IMR-90 (cell line): ENCODE measurements at regions not wholly inside any gene's neighbourhood (a gene's known extent, or its start where the extent isn't known, plus 50 kb on each side); places are given as distances from the start of the nearest gene placed in this dataset.

Experiments
- ATAC-seq: fragments of 200-7000 bp; cut with Tn5 transposase; 2 replicates; pipeline ENCODE4 v1.9.1; 2020; ENCODE audit warnings: low read depth, mild to moderate bottlenecking, moderate library complexity
- BruUV-seq: library from RNA; stranded (reverse); fragments of 400-500 nt; replicated peaks from 2 replicates; lab custom pipeline; 2021; lab: Mats Ljungman, UMichigan
- CTCF ChIA-PET: fragments of 300-600 bp; formaldehyde crosslinking; extraction: SDS; loops from one replicate; lab custom pipeline; 2021; ENCODE audit warnings: antibody characterized with exemption; lab: Yijun Ruan, JAX
- POLR2A ChIA-PET: fragments of 300-600 bp; sonication (Branson Sonifier 250); formaldehyde crosslinking; loops from one replicate; lab custom pipeline; 2022; ENCODE audit warnings: antibody characterized with exemption; ENCODE audit not compliant: unreplicated experiment; lab: Charles Lee
- DNase-seq: peaks from one replicate; pipeline ENCODE4 v3.0.0; 2013
- H2AFZ ChIP-seq: replicated peaks from 2 replicates; pipeline ENCODE3; 2013; ENCODE audit warnings: low read length, mild to moderate bottlenecking; ENCODE audit not compliant: poor library complexity
- H2AK5ac ChIP-seq: 2 replicates; pipeline ENCODE4 v1.6.1; 2013; ENCODE audit warnings: low read depth, low read length, inconsistent platforms
- H2AK9ac ChIP-seq: replicated peaks from 2 replicates; pipeline ENCODE3; 2013; ENCODE audit warnings: mild to moderate bottlenecking, low read depth, low read length, moderate library complexity; ENCODE audit not compliant: poor library complexity
- H2BK120ac ChIP-seq: 2 replicates; pipeline ENCODE4 v1.6.1; 2013; ENCODE audit warnings: low read depth, low read length, inconsistent platforms
- H2BK15ac ChIP-seq: 3 replicates; pipeline ENCODE4 v1.6.1; 2013; ENCODE audit warnings: low read depth, low read length, inconsistent platforms
- H2BK20ac ChIP-seq: 2 replicates; pipeline ENCODE4 v1.6.1; 2013; ENCODE audit warnings: low read depth, mild to moderate bottlenecking, inconsistent platforms, low read length, moderate library complexity
- H2BK5ac ChIP-seq: 2 replicates; pipeline ENCODE4 v1.6.1; 2013; ENCODE audit warnings: mild to moderate bottlenecking, low read depth, low read length, inconsistent platforms; ENCODE audit not compliant: poor library complexity, severe bottlenecking
- H3K14ac ChIP-seq: replicated peaks from 2 replicates; pipeline ENCODE4 v1.6.1; 2013; ENCODE audit warnings: low read depth, low read length, inconsistent platforms
- H3K18ac ChIP-seq: 2 replicates; pipeline ENCODE4 v1.6.1; 2013; ENCODE audit warnings: low read depth, low read length, control low read depth
- H3K23ac ChIP-seq: 2 replicates; pipeline ENCODE4 v1.6.1; 2013; ENCODE audit warnings: low read depth, low read length, inconsistent platforms
- H3K27ac ChIP-seq: 2 replicates; pipeline ENCODE4 v1.5.1; 2013; ENCODE audit warnings: mild to moderate bottlenecking, control low read depth, low read length; ENCODE audit not compliant: insufficient read depth
- H3K27me3 ChIP-seq: 2 replicates; pipeline ENCODE4 v1.6.1; 2013; ENCODE audit warnings: low read length; ENCODE audit not compliant: control insufficient read depth, insufficient read depth
- H3K36me3 ChIP-seq: 2 replicates; pipeline ENCODE4 v1.6.1; 2013; ENCODE audit warnings: low read length, mixed read lengths; ENCODE audit not compliant: control insufficient read depth, insufficient read depth
- H3K4ac ChIP-seq: 2 replicates; pipeline ENCODE4 v1.6.1; 2013; ENCODE audit warnings: low read depth, low read length, inconsistent platforms
- H3K4me1 ChIP-seq: 2 replicates; pipeline ENCODE4 v1.6.1; 2013; ENCODE audit warnings: low read length, mixed read lengths; ENCODE audit not compliant: control insufficient read depth, insufficient read depth
- H3K4me2 ChIP-seq: 2 replicates; pipeline ENCODE4 v1.6.1; 2013; ENCODE audit warnings: low read depth, mild to moderate bottlenecking, control low read depth, low read length, moderate library complexity
- H3K4me3 ChIP-seq: 2 replicates; pipeline ENCODE4 v1.5.1; 2013; ENCODE audit warnings: low read depth, mild to moderate bottlenecking, control low read depth, low read length, moderate library complexity; ENCODE audit not compliant: insufficient read depth
- H3K56ac ChIP-seq: 2 replicates; pipeline ENCODE4 v1.6.1; 2013; ENCODE audit warnings: low read length, inconsistent platforms; ENCODE audit not compliant: insufficient read depth; ENCODE audit errors: extremely low read depth
- H3K79me1 ChIP-seq, 2 experiments: 2 replicates each; pipeline ENCODE4 v1.6.1; 2013; ENCODE audit warnings: low read length in 2 of 2, inconsistent platforms in 1 of 2, low read depth in 1 of 2
- H3K9ac ChIP-seq: 2 replicates; pipeline ENCODE4 v1.6.1; 2013; ENCODE audit warnings: low read depth, low read length, control low read depth
- H3K9me1 ChIP-seq: 2 replicates; pipeline ENCODE4 v1.6.1; 2013; ENCODE audit warnings: low read length, inconsistent platforms; ENCODE audit not compliant: insufficient read depth
- H3K9me3 ChIP-seq: 2 replicates; pipeline ENCODE4 v1.6.1; 2013; ENCODE audit warnings: low read length; ENCODE audit not compliant: control insufficient read depth, insufficient read depth
- H4K20me1 ChIP-seq: 2 replicates; pipeline ENCODE4 v1.6.1; 2013; ENCODE audit warnings: low read length, inconsistent platforms; ENCODE audit not compliant: insufficient read depth
- H4K5ac ChIP-seq: 2 replicates; pipeline ENCODE4 v1.6.1; 2013; ENCODE audit warnings: mild to moderate bottlenecking, low read depth, low read length, control low read depth
- H4K8ac ChIP-seq, 2 experiments: 2 replicates each; pipeline ENCODE4 v1.6.1; 2013; ENCODE audit warnings: low read depth in 2 of 2, low read length in 2 of 2, control low read depth in 1 of 2, inconsistent platforms in 1 of 2
- H4K91ac ChIP-seq: 2 replicates; pipeline ENCODE4 v1.6.1; 2013; ENCODE audit warnings: low read depth, low read length, inconsistent platforms; ENCODE audit not compliant: insufficient read depth
- BHLHE40 ChIP-seq: fragments of 150-350 bp; IDR thresholded peaks from 2 replicates; pipeline ENCODE4 v1.6.1; 2016; ENCODE audit warnings: mild to moderate bottlenecking, low read depth, low read length
- CEBPB ChIP-seq: IDR thresholded peaks from 2 replicates; pipeline ENCODE4 v1.6.1; 2012; ENCODE audit warnings: low read depth, low read length, improper control_type of control experiment
- CHD1 ChIP-seq: IDR thresholded peaks from 2 replicates; pipeline ENCODE4 v1.6.1; 2012; ENCODE audit warnings: low read depth, low read length, improper control_type of control experiment
- CTCF ChIP-seq: conservative IDR thresholded peaks from 2 replicates; pipeline ENCODE4 v1.5.1; 2012; ENCODE audit warnings: mild to moderate bottlenecking, low read depth, low read length, improper control_type of control experiment
- ELK1 ChIP-seq: fragments of 150-350 bp; IDR thresholded peaks from 2 replicates; pipeline ENCODE4 v1.6.1; 2016; ENCODE audit warnings: low read depth, mild to moderate bottlenecking, low read length, moderate library complexity, borderline replicate concordance
- FOS ChIP-seq: fragments of 150-350 bp; IDR thresholded peaks from 2 replicates; pipeline ENCODE4 v1.6.1; 2016; ENCODE audit warnings: low read depth, low read length
- MAFK ChIP-seq: IDR thresholded peaks from 2 replicates; pipeline ENCODE4 v1.6.1; 2012; ENCODE audit warnings: low read depth, low read length, improper control_type of control experiment
- MAZ ChIP-seq: IDR thresholded peaks from 2 replicates; pipeline ENCODE4 v1.6.1; 2012; ENCODE audit warnings: low read depth, mild to moderate bottlenecking, low read length, improper control_type of control experiment, moderate library complexity, borderline replicate concordance
- MXI1 ChIP-seq: IDR thresholded peaks from 2 replicates; pipeline ENCODE4 v1.6.1; 2012; ENCODE audit warnings: low read depth, mild to moderate bottlenecking, low read length, moderate library complexity, borderline replicate concordance
- NFE2L2 ChIP-seq: fragments of 150-350 bp; IDR thresholded peaks from 2 replicates; pipeline ENCODE4 v1.6.1; 2016; ENCODE audit warnings: low read depth, mild to moderate bottlenecking, low read length
- POLR2A ChIP-seq: IDR thresholded peaks from 2 replicates; pipeline ENCODE4 v1.6.1; 2012; ENCODE audit warnings: mild to moderate bottlenecking, low read depth, low read length
- RAD21 ChIP-seq: IDR thresholded peaks from 2 replicates; pipeline ENCODE4 v1.6.1; 2012; ENCODE audit warnings: low read length, improper control_type of control experiment
- RCOR1 ChIP-seq: IDR thresholded peaks from 2 replicates; pipeline ENCODE4 v1.6.1; 2012; ENCODE audit warnings: mild to moderate bottlenecking, low read length, improper control_type of control experiment; ENCODE audit not compliant: insufficient replicate concordance
- RFX5 ChIP-seq: IDR thresholded peaks from 2 replicates; pipeline ENCODE4 v1.8.0; 2012; ENCODE audit warnings: low read depth, mild to moderate bottlenecking, low read length, moderate library complexity
- SMC3 ChIP-seq: fragments of 150-350 bp; IDR thresholded peaks from 2 replicates; pipeline ENCODE4 v1.6.1; 2016; ENCODE audit warnings: low read depth, mild to moderate bottlenecking, antibody characterized with exemption, low read length, moderate library complexity
- USF2 ChIP-seq: fragments of 150-350 bp; IDR thresholded peaks from 2 replicates; pipeline ENCODE4 v1.6.1; 2017; ENCODE audit warnings: mild to moderate bottlenecking, antibody characterized with exemption, low read length, low read depth
- WGBS, 2 experiments: methylation state at CpG; one replicate each; pipeline versions ENCODE4 v1.1.5 to v1.1.7; 2013; ENCODE audit warnings: missing lambda C conversion rate in 2 of 2; ENCODE audit not compliant: insufficient read length in 1 of 2; ENCODE audit errors: extremely low coverage in 2 of 2; 5-methylcytosine and 5-hydroxymethylcytosine counted together
- dilution Hi-C: fragments of 300-500 bp; cut with HindIII; formaldehyde crosslinking; loops from one replicate; pipeline ENCODE4 v1.14.3; 2018; ENCODE audit warnings: low sequenced_read_pairs; ENCODE audit not compliant: unreplicated experiment
- in situ Hi-C: fragments of 300-500 bp; cut with MboI; formaldehyde crosslinking; loops from 3 replicates; pipeline ENCODE4 v1.14.3; 2019; ENCODE audit warnings: low sequenced_read_pairs, inconsistent platforms, mixed read lengths
- intact Hi-C: fragments of 100-400 bp; cut with micrococcal nuclease; formaldehyde crosslinking; loops from 2 replicates; pipeline ENCODE4 v1.10.0; 2022

GRCh38 chr2:146477383-146477782 lies 1367.4 kb upstream of the ACVR2A start:
- TF ChIP-seq CEBPB (no peak), CHD1 (no peak), CTCF (no peak), ELK1 (no peak), RFX5 (no peak), SMC3 (no peak), USF2 (no peak), POLR2A (no peak), RCOR1 (no peak), NFE2L2 (no peak), BHLHE40 (no peak), MAZ (no peak), FOS (no peak), RAD21 (no peak), MAFK (no peak), MXI1 (no peak)
- Histone ChIP-seq H3K36me3 (no peaks in the 10 kb centered on the region), H2BK15ac (no peak overlapping the region), H2AFZ (no peak overlapping the region), H4K5ac (no peak overlapping the region), H4K91ac (no peak overlapping the region), H4K8ac (no peak overlapping the region), H3K27ac (no peak overlapping the region), H3K56ac (no peak overlapping the region), H2BK5ac (no peak overlapping the region), H3K4me2 (no peak overlapping the region), H3K9me3 (no peaks in the 10 kb centered on the region), H3K9me1 (no peaks in the 10 kb centered on the region), H3K4ac (no peak overlapping the region), H3K18ac (no peak overlapping the region), H3K23ac (no peak overlapping the region), H3K4me3 (no peak overlapping the region), H2AK5ac (no peak overlapping the region), H2BK120ac (no peak overlapping the region), H3K4me1 (no peaks in the 10 kb centered on the region), H3K14ac (no peak overlapping the region), H2BK20ac (no peak overlapping the region), H3K9ac (no peak overlapping the region), H4K20me1 (no peaks in the 10 kb centered on the region), H2AK9ac (no peak overlapping the region), H3K27me3 (no peaks in the 10 kb centered on the region), H3K79me1 (no peaks in the 10 kb centered on the region)
- in situ Hi-C loops (no loop called here), dilution Hi-C loops (no loop called here), intact Hi-C loops (no loop called here)
- no peak for ATAC-seq
- DNase-seq: no peak
- CTCF ChIA-PET: no interaction called here
- WGBS, 2 experiments: no CpG with 5 or more reads among the region's 5 CpGs
- POLR2A ChIA-PET: no interaction called here
- BruUV-seq: no TSS peak
